Mucosa of rectum (tissue), 2 donors: ENCODE measurements at regions not wholly inside any gene's neighbourhood (a gene's known extent, or its start where the extent isn't known, plus 50 kb on each side); places are given as distances from the start of the nearest gene placed in this dataset.
"Not testable (repeated sequence)": the region's sequence is repeated elsewhere in the genome, so short reads cannot be mapped to it uniquely, and the experiment has no call there.

Experiments
- H3K27ac ChIP-seq, 2 donors: one replicate each; pipeline ENCODE4 v1.7.0; 2013; ENCODE audit warnings: inconsistent platforms in 2 of 2, low read depth in 2 of 2, low read length in 2 of 2
- H3K27me3 ChIP-seq, 2 donors: one replicate each; pipeline ENCODE4 v1.7.0; 2013; ENCODE audit warnings: low read length in 2 of 2; ENCODE audit not compliant: control insufficient read depth in 2 of 2, insufficient read depth in 2 of 2
- H3K36me3 ChIP-seq, 2 donors: one replicate each; pipeline ENCODE4 v1.7.0; 2013; ENCODE audit warnings: low read length in 2 of 2; ENCODE audit not compliant: control insufficient read depth in 2 of 2, insufficient read depth in 2 of 2
- H3K4me1 ChIP-seq, 2 donors: one replicate each; pipeline ENCODE4 v1.7.0; 2013; ENCODE audit warnings: low read length in 2 of 2, mild to moderate bottlenecking in 1 of 2; ENCODE audit not compliant: control insufficient read depth in 2 of 2, insufficient read depth in 2 of 2
- H3K4me3 ChIP-seq, 2 donors: one replicate each; pipeline ENCODE4 v1.7.0; 2013; ENCODE audit warnings: low read length in 2 of 2
- H3K9ac ChIP-seq, 2 donors: one replicate each; pipeline ENCODE4 v1.7.0; 2013; ENCODE audit warnings: low read length in 2 of 2, low read depth in 1 of 2, mild to moderate bottlenecking in 1 of 2
- H3K9me3 ChIP-seq, 2 donors: one replicate each; pipeline ENCODE4 v1.7.0; 2013; ENCODE audit warnings: low read length in 2 of 2; ENCODE audit not compliant: control insufficient read depth in 2 of 2
- donor health status: healthy.
- donor health status: Normal muscosa, but diverticular disease.

DNA sequence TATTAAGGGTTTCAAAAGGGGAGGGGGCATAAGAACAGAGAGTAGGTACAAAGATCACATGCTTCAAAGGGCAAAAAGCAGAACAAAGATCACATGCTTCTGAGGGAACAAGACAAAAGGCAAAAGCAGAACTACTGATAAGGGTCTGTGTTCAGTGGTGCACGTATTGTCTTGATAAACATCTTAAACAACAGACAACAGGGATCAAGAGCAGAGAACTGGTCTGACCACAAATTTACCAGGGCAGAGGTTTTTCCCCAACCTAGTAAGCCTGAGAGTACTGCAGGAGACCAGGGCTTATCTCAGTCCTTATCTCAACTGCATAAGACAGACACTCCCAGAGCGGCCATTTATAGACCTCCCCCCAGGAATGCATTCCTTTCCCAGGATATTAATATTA lies 900.2 kb upstream of the PRKX start:
- H3K9ac ChIP-seq, H3K27me3 ChIP-seq, H3K36me3 ChIP-seq, H3K4me3 ChIP-seq, H3K4me1 ChIP-seq, H3K27ac ChIP-seq, H3K9me3 ChIP-seq: not testable (repeated sequence)

DNA sequence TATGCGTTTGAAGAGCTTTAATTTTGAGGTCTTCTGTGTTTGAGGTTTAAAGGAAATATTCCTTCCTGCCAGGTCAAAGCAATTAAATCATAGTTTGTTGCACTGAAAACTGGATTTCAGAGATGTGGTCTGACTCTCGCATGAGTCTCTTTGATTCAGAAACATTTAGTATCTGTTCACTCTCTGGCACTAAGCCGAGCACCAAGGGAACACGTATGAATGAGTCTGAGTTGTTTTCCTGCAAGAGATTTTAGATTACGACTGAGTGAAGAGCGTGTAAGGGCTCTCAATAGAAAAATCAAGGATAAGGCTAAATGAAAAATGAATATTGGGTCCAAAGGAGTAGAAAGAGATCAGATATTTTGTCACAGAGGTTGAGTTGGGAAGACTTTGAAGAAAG lies 875.4 kb upstream of the PRKX start:
- H3K9ac ChIP-seq, result no peak overlapping the region
- no peaks in the 10 kb centered on the region for H3K36me3 ChIP-seq
- no peak overlapping the region for H3K27ac ChIP-seq
- peaks cover 2 to 4% of the 10 kb centered on the region in 2 donors for H3K9me3 ChIP-seq
- no peak overlapping the region for H3K4me3 ChIP-seq
- no peaks in the 10 kb centered on the region for H3K4me1 ChIP-seq
- H3K27me3 ChIP-seq, result no peaks in the 10 kb centered on the region

DNA sequence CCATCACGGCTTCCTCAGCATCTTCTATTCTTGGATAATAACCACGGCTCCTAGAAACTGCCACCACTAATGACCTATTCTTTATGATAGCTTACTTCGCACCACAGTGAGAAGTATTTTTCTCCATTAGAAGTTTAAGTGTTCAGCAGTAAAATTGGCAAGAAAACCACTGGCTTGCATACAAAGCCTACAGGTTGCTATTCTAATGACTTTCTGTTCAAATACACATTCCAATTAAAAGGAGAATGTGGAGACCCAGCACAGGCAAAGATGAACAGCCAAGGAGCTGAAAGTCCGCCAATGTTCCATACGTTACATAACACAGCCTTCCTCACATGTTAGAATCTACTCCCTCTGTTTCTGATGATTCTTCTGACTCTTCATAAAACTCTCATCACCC lies 875.0 kb upstream of the PRKX start:
- H3K4me1 ChIP-seq, result no peaks in the 10 kb centered on the region
- H3K27me3 ChIP-seq, result no peaks in the 10 kb centered on the region
- H3K27ac ChIP-seq, result no peak overlapping the region
- H3K36me3 ChIP-seq, result no peaks in the 10 kb centered on the region
- no peak overlapping the region for H3K9ac ChIP-seq
- peaks cover 2 to 4% of the 10 kb centered on the region in 2 donors for H3K9me3 ChIP-seq
- H3K4me3 ChIP-seq, result no peak overlapping the region

DNA sequence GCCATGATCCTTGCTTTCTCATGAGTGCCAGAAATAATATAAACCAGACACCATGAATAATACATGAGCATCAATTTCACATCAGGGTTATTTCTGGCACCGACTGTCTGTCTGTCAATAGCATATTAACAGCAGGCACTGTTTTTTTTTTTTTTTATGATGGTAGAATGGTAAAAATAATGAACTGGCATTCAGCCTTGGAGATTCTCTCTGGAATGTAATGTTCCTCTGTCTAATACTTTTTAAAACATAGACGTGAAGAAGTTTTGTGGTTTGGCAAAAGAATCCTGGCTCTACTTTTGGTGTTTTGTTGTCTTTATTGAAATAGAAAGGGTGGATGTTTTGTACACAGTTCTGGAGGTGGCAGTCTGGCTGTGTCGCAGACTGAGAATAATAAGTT lies 874.6 kb upstream of the PRKX start:
- Histone ChIP-seq H3K4me3 (no peak overlapping the region), H3K4me1 (no peaks in the 10 kb centered on the region), H3K36me3 (no peaks in the 10 kb centered on the region), H3K9me3 (peaks cover 2 to 4% of the 10 kb centered on the region in 2 donors), H3K27ac (no peak overlapping the region), H3K27me3 (no peaks in the 10 kb centered on the region), H3K9ac (no peak overlapping the region)

DNA sequence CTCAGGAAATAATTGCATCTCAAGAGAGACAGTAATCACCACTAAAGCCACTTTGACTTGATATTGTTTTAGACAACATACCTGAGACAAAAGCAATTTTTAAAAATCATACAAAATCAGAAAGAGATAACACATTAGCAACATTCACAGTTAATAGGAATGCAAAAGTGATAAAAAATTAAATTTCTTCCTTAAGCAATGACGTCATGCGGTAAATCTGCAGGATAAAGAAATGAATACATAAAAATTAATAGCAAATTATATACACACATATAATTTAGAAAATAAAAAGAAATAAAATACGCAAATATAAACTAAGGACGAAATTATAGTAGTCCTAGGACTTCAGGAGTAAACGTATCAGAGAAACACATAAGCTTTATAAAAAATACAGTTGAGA lies 866.5 kb upstream of the PRKX start:
- no peaks in the 10 kb centered on the region for H3K36me3 ChIP-seq
- no peaks in the 10 kb centered on the region for H3K27me3 ChIP-seq
- H3K9me3 ChIP-seq, result peaks cover 0 to 4% of the 10 kb centered on the region in 2 donors
- H3K4me3 ChIP-seq, result no peak overlapping the region
- no peak overlapping the region for H3K9ac ChIP-seq
- H3K4me1 ChIP-seq, result no peaks in the 10 kb centered on the region
- H3K27ac ChIP-seq, result no peak overlapping the region

DNA sequence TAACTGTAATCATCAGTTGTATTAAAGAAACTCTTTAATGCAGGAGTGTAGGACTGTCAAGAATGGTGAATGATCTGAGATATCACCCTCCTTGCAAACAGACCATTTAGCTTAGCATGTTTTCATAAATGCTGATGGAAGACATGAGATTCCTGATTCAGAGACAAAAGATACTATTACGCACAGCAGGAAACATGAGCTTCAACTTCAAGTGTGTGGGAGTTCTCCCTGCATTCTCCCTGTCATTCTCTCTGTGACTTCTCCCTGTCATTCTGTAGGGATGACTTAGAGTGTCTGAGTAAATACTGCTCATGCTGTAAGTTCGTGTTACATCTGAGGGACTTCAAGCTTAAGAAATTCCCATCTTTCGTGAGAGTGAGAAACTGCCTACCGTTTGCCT lies 866.0 kb upstream of the PRKX start:
- no peaks in the 10 kb centered on the region for H3K4me1 ChIP-seq
- no peaks in the 10 kb centered on the region for H3K36me3 ChIP-seq
- no peaks in the 10 kb centered on the region for H3K27me3 ChIP-seq
- no peak overlapping the region for H3K4me3 ChIP-seq
- no peak overlapping the region for H3K27ac ChIP-seq
- H3K9ac ChIP-seq, result no peak overlapping the region
- H3K9me3 ChIP-seq, result peaks cover 0 to 4% of the 10 kb centered on the region in 2 donors

DNA sequence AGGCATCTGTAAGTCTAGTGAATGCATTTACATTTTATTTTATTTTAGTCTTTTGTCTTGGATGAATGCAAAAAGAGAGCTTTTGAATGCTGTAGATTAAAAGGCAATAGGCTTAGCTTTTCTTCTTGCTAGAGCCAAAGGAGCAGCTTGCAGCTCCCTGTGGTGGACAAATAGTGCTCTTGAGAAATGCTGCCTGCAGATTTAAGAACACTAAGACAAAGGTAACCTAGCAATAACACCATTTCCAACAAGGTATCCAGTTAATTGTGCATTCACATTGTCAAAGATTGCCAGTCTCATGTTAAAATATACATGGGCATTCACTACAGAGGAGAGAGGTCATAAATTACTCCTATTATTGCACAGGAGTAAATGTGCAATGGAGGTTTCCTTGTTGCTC lies 859.2 kb upstream of the PRKX start:
- no peaks in the 10 kb centered on the region for H3K27me3 ChIP-seq

DNA sequence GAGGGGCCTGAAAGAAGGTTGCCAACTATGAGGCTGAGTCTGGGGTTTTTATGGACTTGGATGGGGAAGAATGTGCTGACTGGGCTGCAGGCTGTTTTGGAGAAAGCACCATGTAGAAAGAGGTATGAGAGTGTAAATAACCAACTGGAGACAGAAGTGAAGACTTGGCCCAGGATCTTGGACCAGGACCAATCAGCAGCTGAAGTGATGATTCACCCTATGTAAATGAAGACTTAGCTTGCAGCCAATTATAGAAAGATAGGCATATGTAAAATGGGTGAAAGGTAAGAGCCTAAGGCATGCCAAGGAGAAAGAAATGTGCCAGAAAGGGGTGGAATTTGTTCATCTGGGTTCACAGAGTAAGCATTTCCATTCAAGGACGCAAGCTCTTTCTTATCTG lies 856.7 kb upstream of the PRKX start:
- H3K9ac ChIP-seq, result no peak overlapping the region
- H3K9me3 ChIP-seq, result no peaks in the 10 kb centered on the region
- no peak overlapping the region for H3K4me3 ChIP-seq
- H3K27me3 ChIP-seq, result no peaks in the 10 kb centered on the region
- no peaks in the 10 kb centered on the region for H3K4me1 ChIP-seq
- no peak overlapping the region for H3K27ac ChIP-seq
- H3K36me3 ChIP-seq, result no peaks in the 10 kb centered on the region

More for the DNA sequence above, 859.2 kb upstream of the PRKX start:
- Histone ChIP-seq H3K36me3 (no peaks in the 10 kb centered on the region), H3K9me3 (no peaks in the 10 kb centered on the region), H3K4me1 (no peaks in the 10 kb centered on the region), H3K27ac (no peak overlapping the region), H3K4me3 (no peak overlapping the region), H3K9ac (no peak overlapping the region)

DNA sequence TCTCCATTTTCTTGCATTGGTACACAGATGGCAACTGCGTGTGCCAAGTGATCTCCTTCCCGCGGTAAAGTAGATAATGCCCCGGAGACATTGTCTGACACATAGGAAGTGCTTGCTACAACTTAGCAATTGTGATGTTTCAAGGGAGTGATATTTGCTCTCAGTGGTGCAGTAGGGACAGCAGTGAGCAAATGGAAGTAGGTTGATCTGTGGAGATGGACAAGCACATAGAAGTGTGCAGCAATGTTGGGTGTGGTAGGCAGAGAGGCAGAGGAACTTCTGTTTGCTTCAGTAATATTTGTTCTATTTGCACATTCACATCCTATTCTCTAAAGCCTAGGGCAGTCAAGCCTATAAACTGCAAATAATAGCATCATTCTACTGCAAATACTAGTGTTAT lies 846.7 kb upstream of the PRKX start:
- no peaks in the 10 kb centered on the region for H3K27me3 ChIP-seq
- no peaks in the 10 kb centered on the region for H3K9me3 ChIP-seq
- H3K4me3 ChIP-seq, result no peak overlapping the region
- no peak overlapping the region for H3K9ac ChIP-seq
- no peaks in the 10 kb centered on the region for H3K4me1 ChIP-seq
- no peak overlapping the region for H3K27ac ChIP-seq
- H3K36me3 ChIP-seq, result no peaks in the 10 kb centered on the region

DNA sequence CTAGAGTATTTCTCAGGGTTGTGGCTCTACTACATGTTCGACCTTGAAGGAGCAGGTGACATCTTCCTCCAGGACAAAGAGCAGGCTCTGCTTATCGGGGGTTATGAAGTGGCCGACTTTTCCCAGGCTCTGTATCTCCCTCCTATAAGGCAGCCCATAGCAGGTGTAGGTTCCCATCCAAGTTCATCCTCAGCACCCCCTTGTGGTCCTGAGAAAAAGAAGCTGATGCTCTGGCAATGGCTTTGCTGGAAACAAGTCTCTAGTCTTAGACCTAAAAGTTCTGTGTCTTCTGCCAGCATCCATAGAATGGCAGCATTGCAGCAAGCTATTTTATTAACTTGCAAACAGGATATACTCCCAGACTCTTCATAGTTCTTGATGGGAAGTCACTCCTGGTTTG lies 836.6 kb upstream of the PRKX start:
- H3K9ac ChIP-seq, result no peak overlapping the region
- no peaks in the 10 kb centered on the region for H3K36me3 ChIP-seq

DNA sequence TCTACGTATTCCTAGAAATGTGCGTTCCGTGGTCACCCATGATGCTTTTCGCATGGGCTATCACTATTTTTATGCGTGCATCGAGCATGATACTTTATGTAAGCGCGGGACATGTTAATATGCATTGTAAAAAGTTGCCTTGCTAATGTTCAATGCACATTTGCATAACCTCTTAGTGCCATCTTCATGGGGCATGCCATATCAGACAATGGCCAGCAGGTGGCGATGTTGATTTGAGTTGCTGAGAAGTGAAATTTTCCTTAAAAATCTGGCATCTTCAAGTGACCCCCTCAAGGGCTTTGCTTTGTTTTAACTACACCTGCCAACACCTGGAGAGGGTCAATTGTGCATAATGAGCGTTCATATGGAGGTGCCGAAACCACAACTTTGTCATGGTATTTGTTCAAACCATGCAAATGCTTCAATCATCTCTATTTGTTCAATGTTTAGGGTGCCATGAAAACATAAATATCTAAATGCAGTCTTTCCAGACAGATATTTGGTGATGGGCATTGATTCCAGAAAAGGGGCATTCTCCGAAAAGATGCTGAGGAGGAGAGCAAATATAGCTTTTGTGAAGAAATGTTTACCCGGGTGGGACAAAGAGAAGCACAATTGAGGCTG lies 833.9 kb upstream of the PRKX start:
- no peak overlapping the region for H3K27ac ChIP-seq
- H3K9me3 ChIP-seq, result no peaks in the 10 kb centered on the region
- no peak overlapping the region for H3K9ac ChIP-seq
- H3K36me3 ChIP-seq, result no peaks in the 10 kb centered on the region
- H3K4me1 ChIP-seq, result no peaks in the 10 kb centered on the region
- no peaks in the 10 kb centered on the region for H3K27me3 ChIP-seq
- H3K4me3 ChIP-seq, result no peak overlapping the region

More for the DNA sequence above, 836.6 kb upstream of the PRKX start:
- Histone ChIP-seq H3K9me3 (no peaks in the 10 kb centered on the region), H3K4me3 (no peak overlapping the region), H3K27me3 (no peaks in the 10 kb centered on the region), H3K27ac (no peak overlapping the region), H3K4me1 (no peaks in the 10 kb centered on the region)
